Aorta (tissue), 5 donors: ENCODE measurements at regions not wholly inside any gene's neighbourhood (a gene's known extent, or its start where the extent isn't known, plus 50 kb on each side); places are given as distances from the start of the nearest gene placed in this dataset.

Experiments used
- ATAC-seq: fragments of 200-7000 bp; cut with Tn5 transposase; one replicate; pipeline ENCODE4 v1.9.1; 2022; ENCODE audit warnings: moderate library complexity; ENCODE audit not compliant: low FRiP score
- DNase-seq, 2 donors: peaks; one replicate each; pipeline ENCODE4 v3.0.0-alpha.2; 2020
- H3K27ac ChIP-seq, 2 donors: one replicate each; pipeline ENCODE4 v1.5.1; 2013; ENCODE audit warnings: low read length in 2 of 2, mild to moderate bottlenecking in 2 of 2, moderate library complexity in 2 of 2, control low read depth in 1 of 2, inconsistent platforms in 1 of 2, low read depth in 1 of 2
- H3K27me3 ChIP-seq, 2 donors: one replicate each; pipeline ENCODE4 v1.6.1; 2013; ENCODE audit warnings: control low read depth in 1 of 2, low read length in 1 of 2, mild to moderate bottlenecking in 1 of 2, moderate library complexity in 1 of 2; ENCODE audit not compliant: insufficient read depth in 2 of 2, control insufficient read depth in 1 of 2
- H3K36me3 ChIP-seq, 2 donors: one replicate each; pipeline ENCODE4 v1.6.1; 2013; ENCODE audit warnings: control low read depth in 1 of 2, low read length in 1 of 2, mild to moderate bottlenecking in 1 of 2; ENCODE audit not compliant: insufficient read depth in 2 of 2, control insufficient read depth in 1 of 2
- H3K4me1 ChIP-seq, 2 donors: one replicate each; pipeline ENCODE4 v1.6.1; 2013; ENCODE audit warnings: low read length in 2 of 2, control low read depth in 1 of 2, mild to moderate bottlenecking in 1 of 2, moderate library complexity in 1 of 2; ENCODE audit not compliant: insufficient read depth in 2 of 2, control insufficient read depth in 1 of 2
- H3K4me3 ChIP-seq, 2 donors: one replicate each; pipeline ENCODE4 v1.5.1; 2013; ENCODE audit warnings: low read length in 2 of 2, control low read depth in 1 of 2, mild to moderate bottlenecking in 1 of 2
- H3K9me3 ChIP-seq: one replicate; pipeline ENCODE4 v1.6.1; 2013; ENCODE audit warnings: mild to moderate bottlenecking, low read length; ENCODE audit not compliant: control insufficient read depth
- WGBS, 2 donors: extraction: QIAGEN DNeasy Blood & Tissue Kit; methylation state at CpG; one replicate each; pipeline ENCODE4 v1.1.7; 2013; 5-methylcytosine and 5-hydroxymethylcytosine counted together
- intact Hi-C, 2 donors: fragments of 100-400 bp; cut with DNase I; formaldehyde crosslinking; loops; one replicate each; pipeline versions ENCODE4 v1.14.2 to v1.15.0; 2022
- donor health status: healthy with polysubstance abuse.
- donor health status: Bipolar disorder and iron deficiency.
- donor health status: DM: no; HTN: no; CAD: no.
- donor health status: DM: no; HTN: no; CAD: no.
- donor health status: DM: yes; HTN: yes; CAD: no.

GRCh38 chr18:34976534-34976898 is 64.7 kb upstream of the MAPRE2 start:
- WGBS, 2 donors = 0 to 1% methylated on average over 19 of the region's 19 CpGs
- Histone ChIP-seq H3K36me3 (no peaks in the 10 kb centered on the region), H3K4me3 (peak overlapping the region; percentile 55 to 88), H3K27ac (peak overlapping the region in 1 of 2 donors; percentile 7), H3K4me1 (no peaks in the 10 kb centered on the region), H3K27me3 (no peaks in the 10 kb centered on the region), H3K9me3 (no peaks in the 10 kb centered on the region)
- intact Hi-C loops = loop anchor here in 1 of 2 donors (5.0 kb wide), 2 partner anchors 64 to 94 kb away; no protein-coding TSS in a partner anchor
- ATAC-seq (no peak), DNase-seq (no peak)

- Histone ChIP-seq H3K9me3 (no peaks in the 10 kb centered on the region), H3K4me3 (peak overlapping the region; percentile 55 to 88), H3K36me3 (no peaks in the 10 kb centered on the region), H3K4me1 (no peaks in the 10 kb centered on the region), H3K27ac (peak overlapping the region in 1 of 2 donors; percentile 14), H3K27me3 (no peaks in the 10 kb centered on the region)
- WGBS, 2 donors = 0% methylated on average over 79 to 82 of the region's 82 CpGs
- intact Hi-C loops = loop anchor here in 1 of 2 donors (5.0 kb wide), 2 partner anchors 65 to 95 kb away; no protein-coding TSS in a partner anchor
- ATAC-seq = peak; percentile 82
- peak; percentile 89 to 93 for DNase-seq
Measured at GRCh38 chr18:34976899-34977837, 64.0 kb upstream of the MAPRE2 start.

GRCh38 chr18:34977838-34978532 is 63.2 kb upstream of the MAPRE2 start:
- no peaks in the 10 kb centered on the region for H3K4me1 ChIP-seq
- H3K36me3 ChIP-seq = no peaks in the 10 kb centered on the region
- DNase-seq (peak; percentile 72 to 84), ATAC-seq (peak; percentile 65)
- H3K9me3 ChIP-seq = no peaks in the 10 kb centered on the region
- intact Hi-C loops = loop anchor here in 1 of 2 donors (5.0 kb wide), 2 partner anchors 66 to 96 kb away; no protein-coding TSS in a partner anchor
- no peaks in the 10 kb centered on the region for H3K27me3 ChIP-seq
- 0% methylated on average over 35 of the region's 35 CpGs for WGBS, 2 donors
- peak overlapping the region in 1 of 2 donors; percentile 88 for H3K27ac ChIP-seq
- peak overlapping the region; percentile 55 to 88 for H3K4me3 ChIP-seq

GRCh38 chr18:34978533-34978893 is 62.7 kb upstream of the MAPRE2 start:
- ATAC-seq (no peak), DNase-seq (no peak)
- Histone ChIP-seq H3K36me3 (no peaks in the 10 kb centered on the region), H3K4me1 (no peaks in the 10 kb centered on the region), H3K4me3 (peak overlapping the region; percentile 55 to 88), H3K27me3 (no peaks in the 10 kb centered on the region), H3K9me3 (no peaks in the 10 kb centered on the region), H3K27ac (peak overlapping the region in 1 of 2 donors; percentile 88)
- intact Hi-C loops = loop anchor here in 1 of 2 donors (5.0 kb wide), 2 partner anchors 66 to 96 kb away; no protein-coding TSS in a partner anchor
- WGBS, 2 donors = 0 to 1% methylated on average over 5 of the region's 5 CpGs

- no peaks in the 10 kb centered on the region for H3K4me1 ChIP-seq
- peak overlapping the region in 1 of 2 donors; percentile 88 for H3K27ac ChIP-seq
- no peaks in the 10 kb centered on the region for H3K9me3 ChIP-seq
- intact Hi-C loops = loop anchor here in 1 of 2 donors (5.0 kb wide), 2 partner anchors 67 to 97 kb away; no protein-coding TSS in a partner anchor
- WGBS, 2 donors = 0 to 1% methylated on average over 9 of the region's 9 CpGs
- peak; percentile 85 to 86 for DNase-seq
- H3K36me3 ChIP-seq = no peaks in the 10 kb centered on the region
- ATAC-seq = peak; percentile 88
- no peaks in the 10 kb centered on the region for H3K27me3 ChIP-seq
- H3K4me3 ChIP-seq = peak overlapping the region; percentile 55 to 88
Measured at GRCh38 chr18:34978953-34979608, 62.1 kb upstream of the MAPRE2 start.

- Histone ChIP-seq H3K4me1 (no peaks in the 10 kb centered on the region), H3K27me3 (no peaks in the 10 kb centered on the region), H3K36me3 (no peaks in the 10 kb centered on the region), H3K9me3 (no peaks in the 10 kb centered on the region), H3K27ac (no peak overlapping the region), H3K4me3 (no peak overlapping the region)
- 91 to 95% methylated on average over 2 of the region's 2 CpGs for WGBS, 2 donors
- intact Hi-C loops = no loop called here
- DNase-seq (no peak), ATAC-seq (no peak)
Measured at GRCh38 chr18:34981487-34981886, 59.7 kb upstream of the MAPRE2 start.

GRCh38 chr18:34985963-34986362 is 55.2 kb upstream of the MAPRE2 start:
- Histone ChIP-seq H3K9me3 (no peaks in the 10 kb centered on the region), H3K36me3 (no peaks in the 10 kb centered on the region), H3K27me3 (no peaks in the 10 kb centered on the region), H3K4me3 (no peak overlapping the region), H3K27ac (no peak overlapping the region), H3K4me1 (peaks cover 0 to 3% of the 10 kb centered on the region in 2 donors)
- 96 to 97% methylated on average over 2 of the region's 2 CpGs for WGBS, 2 donors
- intact Hi-C loops = no loop called here
- ATAC-seq = no peak
- DNase-seq = no peak

- no peaks in the 10 kb centered on the region for H3K27me3 ChIP-seq
- peaks cover 0 to 1% of the 10 kb centered on the region in 2 donors for H3K36me3 ChIP-seq
- DNase-seq (peak in 1 of 2 donors; percentile 52), ATAC-seq (peak; percentile 57)
- intact Hi-C loops = no loop called here
- H3K9me3 ChIP-seq = no peaks in the 10 kb centered on the region
- 2 to 8% methylated on average over 4 of the region's 4 CpGs for WGBS, 2 donors
- H3K27ac ChIP-seq = no peak overlapping the region
- no peak overlapping the region for H3K4me3 ChIP-seq
- peaks cover 2 to 5% of the 10 kb centered on the region in 2 donors for H3K4me1 ChIP-seq
Measured at GRCh38 chr18:34990597-34990996, 50.6 kb upstream of the MAPRE2 start.
